Loucy (cell line): ENCODE measurements at regions not wholly inside any gene's neighbourhood (a gene's known extent, or its start where the extent isn't known, plus 50 kb on each side); places are given as distances from the start of the nearest gene placed in this dataset.

Experiments
- CTCF ChIP-seq: fragments of 200-600 bp; sonication (generic); conservative IDR thresholded peaks from 2 replicates; pipeline ENCODE4 v1.5.1; 2014; ENCODE audit warnings: mild to moderate bottlenecking, antibody characterized with exemption, low read length
- EZH2phosphoT487 ChIP-seq: fragments of 200-600 bp; IDR thresholded peaks from 2 replicates; pipeline ENCODE4 v1.6.1; 2018; ENCODE audit warnings: antibody characterized with exemption, mild to moderate bottlenecking, moderate library complexity, borderline replicate concordance

- no peak for TF ChIP-seq CTCF
- TF ChIP-seq EZH2phosphoT487, result no peak
These were observed 548.7 kb downstream of the FAM181B start for GRCh38 chr11:82184966-82185365.
